ENCODE measurements at regions not wholly inside any gene's neighbourhood (a gene's known extent, or its start where the extent isn't known, plus 50 kb on each side); places are given as distances from the start of the nearest gene placed in this dataset.
A peak's percentile ranks its signal among the peaks of the same experiment; 100 is the strongest.

DNA sequence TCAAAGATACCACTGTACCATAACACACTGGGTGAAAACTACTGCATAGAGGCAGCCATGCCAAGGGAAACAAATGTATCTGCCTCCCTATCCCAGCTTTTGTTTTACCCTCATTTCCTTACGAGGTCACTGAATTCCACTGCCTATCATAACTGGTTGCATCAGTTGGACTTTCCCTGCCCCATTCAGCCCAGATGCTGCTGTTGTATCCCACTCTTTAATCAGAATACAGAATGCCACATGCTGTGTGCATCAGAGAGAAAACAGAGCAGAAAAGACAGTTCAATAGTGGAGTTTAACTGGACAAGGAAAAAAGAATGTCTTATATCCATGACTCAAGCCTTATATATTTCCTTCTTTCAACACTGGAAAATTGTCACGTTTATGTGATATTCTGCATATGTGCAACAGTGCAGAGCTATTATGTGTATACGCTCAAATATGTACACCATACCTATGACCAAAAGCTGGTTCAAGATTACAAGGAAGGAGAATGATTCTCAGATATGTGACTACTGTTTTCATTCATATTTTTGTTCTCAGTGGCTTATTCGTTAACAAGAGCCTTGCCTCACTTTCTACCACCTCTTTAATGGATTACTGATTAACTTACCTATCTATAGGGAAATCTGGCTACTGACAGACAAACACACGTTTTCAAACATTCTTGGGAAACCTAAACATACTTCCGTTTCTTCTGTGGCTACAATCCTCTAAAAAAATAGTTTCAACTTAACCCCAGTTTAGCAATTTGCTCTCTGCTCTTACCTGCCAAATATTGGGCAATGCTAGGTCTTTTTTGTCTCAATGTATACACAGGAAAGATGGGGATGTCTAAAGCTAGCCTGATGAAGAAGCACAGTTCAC lies 378.9 kb downstream of the SMARCA1 start:
- H3K9ac ChIP-seq (ENCODE audit: low read length in 3 of 3): no peak overlapping the region
- TF ChIP-seq, protein P1, sequence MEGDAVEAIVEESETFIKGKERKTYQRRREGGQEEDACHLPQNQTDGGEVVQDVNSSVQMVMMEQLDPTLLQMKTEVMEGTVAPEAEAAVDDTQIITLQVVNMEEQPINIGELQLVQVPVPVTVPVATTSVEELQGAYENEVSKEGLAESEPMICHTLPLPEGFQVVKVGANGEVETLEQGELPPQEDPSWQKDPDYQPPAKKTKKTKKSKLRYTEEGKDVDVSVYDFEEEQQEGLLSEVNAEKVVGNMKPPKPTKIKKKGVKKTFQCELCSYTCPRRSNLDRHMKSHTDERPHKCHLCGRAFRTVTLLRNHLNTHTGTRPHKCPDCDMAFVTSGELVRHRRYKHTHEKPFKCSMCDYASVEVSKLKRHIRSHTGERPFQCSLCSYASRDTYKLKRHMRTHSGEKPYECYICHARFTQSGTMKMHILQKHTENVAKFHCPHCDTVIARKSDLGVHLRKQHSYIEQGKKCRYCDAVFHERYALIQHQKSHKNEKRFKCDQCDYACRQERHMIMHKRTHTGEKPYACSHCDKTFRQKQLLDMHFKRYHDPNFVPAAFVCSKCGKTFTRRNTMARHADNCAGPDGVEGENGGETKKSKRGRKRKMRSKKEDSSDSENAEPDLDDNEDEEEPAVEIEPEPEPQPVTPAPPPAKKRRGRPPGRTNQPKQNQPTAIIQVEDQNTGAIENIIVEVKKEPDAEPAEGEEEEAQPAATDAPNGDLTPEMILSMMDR (IDR thresholded peaks at IDR 0.05; ENCODE audit: borderline replicate concordance, extremely low read depth, insufficient read depth): no peak
- no peaks in the 10 kb centered on the region for H3K27me3 ChIP-seq (ENCODE audit: control insufficient read depth, insufficient read depth, low read length)
- no peaks in the 10 kb centered on the region for H3K9me3 ChIP-seq (ENCODE audit: control insufficient read depth in 2 of 3, insufficient read depth in 1 of 3, low read length in 3 of 3)
- H3K27ac ChIP-seq (ENCODE audit: low read depth in 2 of 2, low read length in 2 of 2): no peak overlapping the region
- H3K4me1 ChIP-seq (ENCODE audit: control insufficient read depth in 2 of 3, insufficient read depth in 2 of 3, low read depth in 1 of 3, low read length in 3 of 3): no peaks in the 10 kb centered on the region
- no peak overlapping the region for H3K4me3 ChIP-seq (ENCODE audit: low read length in 3 of 3)
- FAIRE-seq (no peak), DNase-seq (no peak)
- intact Hi-C loops (cut with DNase I): no loop called here
- no peaks in the 10 kb centered on the region for H3K36me3 ChIP-seq (ENCODE audit: control insufficient read depth in 2 of 3, insufficient read depth in 3 of 3, low read length in 3 of 3)

GRCh38 chrX:129139837-129140598 lies 383.3 kb downstream of the SMARCA1 start:
- DNase-seq (peak in 1 of 5 donors; percentile 13), FAIRE-seq (no peak)
- Histone ChIP-seq H3K27ac (ENCODE audit: low read depth in 2 of 2, low read length in 2 of 2) (no peak overlapping the region), H3K9ac (ENCODE audit: low read length in 3 of 3) (no peak overlapping the region), H3K27me3 (ENCODE audit: control insufficient read depth, insufficient read depth, low read length) (no peaks in the 10 kb centered on the region), H3K36me3 (ENCODE audit: control insufficient read depth in 2 of 3, insufficient read depth in 3 of 3, low read length in 3 of 3) (no peaks in the 10 kb centered on the region), H3K4me3 (ENCODE audit: low read length in 3 of 3) (no peak overlapping the region), H3K4me1 (ENCODE audit: control insufficient read depth in 2 of 3, insufficient read depth in 2 of 3, low read depth in 1 of 3, low read length in 3 of 3) (no peaks in the 10 kb centered on the region), H3K9me3 (ENCODE audit: control insufficient read depth in 2 of 3, insufficient read depth in 1 of 3, low read length in 3 of 3) (no peaks in the 10 kb centered on the region)
- intact Hi-C loops (cut with DNase I): no loop called here
- TF ChIP-seq, protein P1 (IDR thresholded peaks at IDR 0.05; ENCODE audit: borderline replicate concordance, extremely low read depth, insufficient read depth): no peak

DNA sequence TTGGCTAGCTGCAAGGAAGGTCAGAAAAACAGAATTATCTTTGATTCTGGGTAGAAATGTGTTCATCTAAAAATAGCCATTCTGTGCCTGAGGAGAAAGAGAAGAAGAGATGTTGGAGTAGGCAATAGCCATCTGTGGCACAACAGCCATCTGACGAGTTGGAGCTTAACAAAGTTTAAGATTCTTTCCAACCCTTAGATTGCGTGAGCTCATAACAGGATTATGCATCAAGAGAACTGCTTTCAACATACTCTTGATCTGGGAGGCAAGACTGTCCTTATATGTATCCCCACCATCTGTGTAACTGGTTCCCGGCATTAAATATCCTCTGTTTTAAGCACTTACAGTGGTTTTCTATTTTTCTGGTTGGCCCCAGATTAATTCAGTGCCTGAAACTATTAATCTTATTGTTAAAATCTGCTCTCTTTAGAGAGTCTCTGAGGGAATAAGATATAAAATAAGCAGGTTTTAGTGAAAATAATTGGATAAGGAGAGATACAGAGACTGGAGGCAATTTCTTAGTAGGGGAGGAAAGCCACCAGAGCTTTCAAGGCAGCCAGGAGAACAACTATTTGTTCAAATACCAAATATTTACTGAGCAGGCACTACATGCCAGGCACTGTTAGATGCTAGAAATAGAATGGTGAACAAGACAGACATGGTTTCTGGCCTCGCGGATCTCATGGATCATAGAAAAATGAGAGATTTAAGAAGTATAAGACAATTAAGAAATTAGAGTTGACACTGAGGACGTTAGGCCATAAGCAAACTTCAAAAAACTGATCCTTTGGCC lies 398.0 kb downstream of the SMARCA1 start:
- no peak for DNase-seq
- Histone ChIP-seq H3K36me3 (ENCODE audit: control insufficient read depth in 2 of 3, insufficient read depth in 3 of 3, low read length in 3 of 3) (no peaks in the 10 kb centered on the region), H3K4me3 (ENCODE audit: low read length in 3 of 3) (no peak overlapping the region), H3K27ac (ENCODE audit: low read depth in 2 of 2, low read length in 2 of 2) (no peak overlapping the region), H3K9me3 (ENCODE audit: control insufficient read depth in 2 of 3, insufficient read depth in 1 of 3, low read length in 3 of 3) (no peaks in the 10 kb centered on the region), H3K4me1 (ENCODE audit: control insufficient read depth in 2 of 3, insufficient read depth in 2 of 3, low read depth in 1 of 3, low read length in 3 of 3) (no peaks in the 10 kb centered on the region), H3K27me3 (ENCODE audit: control insufficient read depth, insufficient read depth, low read length) (no peaks in the 10 kb centered on the region), H3K9ac (ENCODE audit: low read length in 3 of 3) (no peak overlapping the region)
- intact Hi-C loops (cut with DNase I): no loop called here
- FAIRE-seq: no peak
- TF ChIP-seq, protein P1 (IDR thresholded peaks at IDR 0.05; ENCODE audit: borderline replicate concordance, extremely low read depth, insufficient read depth): no peak

Measured in kidney (tissue), 13 donors.